ENCODE measurements at regions not wholly inside any gene's neighbourhood (a gene's known extent, or its start where the extent isn't known, plus 50 kb on each side); places are given as distances from the start of the nearest gene placed in this dataset.

GRCh38 chr14:30417999-30418398 is 141.0 kb upstream of the G2E3 start:
- no peaks in the 10 kb centered on the region for H3K36me3 Mint-ChIP-seq (ENCODE audit: low read depth, unreplicated experiment)
- H3K9me3 Mint-ChIP-seq (ENCODE audit: unreplicated experiment), result no peaks in the 10 kb centered on the region
- no peaks in the 10 kb centered on the region for H3K27me3 Mint-ChIP-seq (ENCODE audit: unreplicated experiment)
- H3K27ac Mint-ChIP-seq (ENCODE audit: unreplicated experiment), result no peak overlapping the region
- H3K4me3 Mint-ChIP-seq (ENCODE audit: unreplicated experiment), result no peak overlapping the region
- H3K4me1 Mint-ChIP-seq (ENCODE audit: unreplicated experiment), result no peaks in the 10 kb centered on the region
- TF ChIP-seq CTCF (IDR thresholded peaks at IDR 0.05; ENCODE audit: unreplicated experiment), result no peak
- no peak for DNase-seq (ENCODE audit: low spot score)

- H3K4me1 Mint-ChIP-seq (ENCODE audit: unreplicated experiment), result no peaks in the 10 kb centered on the region
- no peak for DNase-seq (ENCODE audit: low spot score)
- no peak overlapping the region for H3K4me3 Mint-ChIP-seq (ENCODE audit: unreplicated experiment)
- no peaks in the 10 kb centered on the region for H3K27me3 Mint-ChIP-seq (ENCODE audit: unreplicated experiment)
- no peak for TF ChIP-seq CTCF (IDR thresholded peaks at IDR 0.05; ENCODE audit: unreplicated experiment)
- H3K27ac Mint-ChIP-seq (ENCODE audit: unreplicated experiment), result no peak overlapping the region
- no peaks in the 10 kb centered on the region for H3K36me3 Mint-ChIP-seq (ENCODE audit: low read depth, unreplicated experiment)
- no peaks in the 10 kb centered on the region for H3K9me3 Mint-ChIP-seq (ENCODE audit: unreplicated experiment)
These were observed 139.9 kb upstream of the G2E3 start for GRCh38 chr14:30419037-30419436.

- no peak overlapping the region for H3K4me3 Mint-ChIP-seq (ENCODE audit: unreplicated experiment)
- DNase-seq (ENCODE audit: low spot score), result no peak
- H3K36me3 Mint-ChIP-seq (ENCODE audit: low read depth, unreplicated experiment), result no peaks in the 10 kb centered on the region
- no peak overlapping the region for H3K27ac Mint-ChIP-seq (ENCODE audit: unreplicated experiment)
- H3K9me3 Mint-ChIP-seq (ENCODE audit: unreplicated experiment), result no peaks in the 10 kb centered on the region
- no peak for TF ChIP-seq CTCF (IDR thresholded peaks at IDR 0.05; ENCODE audit: unreplicated experiment)
- H3K27me3 Mint-ChIP-seq (ENCODE audit: unreplicated experiment), result no peaks in the 10 kb centered on the region
- H3K4me1 Mint-ChIP-seq (ENCODE audit: unreplicated experiment), result no peaks in the 10 kb centered on the region
These were observed 138.4 kb upstream of the G2E3 start for GRCh38 chr14:30420515-30420914.

GRCh38 chr14:30426463-30426862 is 132.5 kb upstream of the G2E3 start:
- Mint-ChIP-seq H3K4me3 (ENCODE audit: unreplicated experiment) (no peak overlapping the region), H3K27ac (ENCODE audit: unreplicated experiment) (no peak overlapping the region), H3K36me3 (ENCODE audit: low read depth, unreplicated experiment) (no peaks in the 10 kb centered on the region), H3K27me3 (ENCODE audit: unreplicated experiment) (no peaks in the 10 kb centered on the region), H3K9me3 (ENCODE audit: unreplicated experiment) (no peaks in the 10 kb centered on the region), H3K4me1 (ENCODE audit: unreplicated experiment) (peaks cover 4% of the 10 kb centered on the region)
- no peak for DNase-seq (ENCODE audit: low spot score)
- TF ChIP-seq CTCF (IDR thresholded peaks at IDR 0.05; ENCODE audit: unreplicated experiment), result no peak

GRCh38 chr14:30427401-30427800 is 131.6 kb upstream of the G2E3 start:
- H3K27ac Mint-ChIP-seq (ENCODE audit: unreplicated experiment), result no peak overlapping the region
- H3K9me3 Mint-ChIP-seq (ENCODE audit: unreplicated experiment), result no peaks in the 10 kb centered on the region
- no peak for DNase-seq (ENCODE audit: low spot score)
- peaks cover 4% of the 10 kb centered on the region for H3K4me1 Mint-ChIP-seq (ENCODE audit: unreplicated experiment)
- no peaks in the 10 kb centered on the region for H3K36me3 Mint-ChIP-seq (ENCODE audit: low read depth, unreplicated experiment)
- H3K4me3 Mint-ChIP-seq (ENCODE audit: unreplicated experiment), result no peak overlapping the region
- H3K27me3 Mint-ChIP-seq (ENCODE audit: unreplicated experiment), result no peaks in the 10 kb centered on the region
- no peak for TF ChIP-seq CTCF (IDR thresholded peaks at IDR 0.05; ENCODE audit: unreplicated experiment)
